Mesothelial cell of epicardium (in vitro differentiated cells): ENCODE measurements at regions not wholly inside any gene's neighbourhood (a gene's known extent, or its start where the extent isn't known, plus 50 kb on each side); places are given as distances from the start of the nearest gene placed in this dataset.

ENCODE experiments used
- DNase-seq, 2 experiments: peaks; one replicate each; pipeline ENCODE4 v3.0.0; 2021; ENCODE audit warnings: low spot score in 2 of 2; ENCODE audit not compliant: unreplicated experiment in 2 of 2
- H3K27ac Mint-ChIP-seq: 2 replicates; pipeline ENCODE4 v1.8.0; 2021; ENCODE audit warnings: mixed read lengths
- H3K27me3 Mint-ChIP-seq: 2 replicates; pipeline ENCODE4 v1.8.0; 2021; ENCODE audit warnings: low read depth, mixed read lengths
- H3K36me3 Mint-ChIP-seq: 2 replicates; pipeline ENCODE4 v1.8.0; 2021; ENCODE audit warnings: mixed read lengths
- H3K4me1 Mint-ChIP-seq: 2 replicates; pipeline ENCODE4 v1.8.0; 2021; ENCODE audit warnings: mixed read lengths
- H3K4me3 Mint-ChIP-seq: 2 replicates; pipeline ENCODE4 v1.8.0; 2021; ENCODE audit warnings: mild to moderate bottlenecking, moderate library complexity, mixed read lengths
- H3K9me3 Mint-ChIP-seq: 2 replicates; pipeline ENCODE4 v1.8.0; 2021; ENCODE audit warnings: mixed read lengths
- TF ChIP-seq, protein P1 (sequence below): fragments of 200-600 bp; sonication (generic); IDR thresholded peaks from one replicate; pipeline ENCODE4 v1.5.0; 2021; ENCODE audit warnings: antibody characterized with exemption; ENCODE audit not compliant: unreplicated experiment

DNA sequence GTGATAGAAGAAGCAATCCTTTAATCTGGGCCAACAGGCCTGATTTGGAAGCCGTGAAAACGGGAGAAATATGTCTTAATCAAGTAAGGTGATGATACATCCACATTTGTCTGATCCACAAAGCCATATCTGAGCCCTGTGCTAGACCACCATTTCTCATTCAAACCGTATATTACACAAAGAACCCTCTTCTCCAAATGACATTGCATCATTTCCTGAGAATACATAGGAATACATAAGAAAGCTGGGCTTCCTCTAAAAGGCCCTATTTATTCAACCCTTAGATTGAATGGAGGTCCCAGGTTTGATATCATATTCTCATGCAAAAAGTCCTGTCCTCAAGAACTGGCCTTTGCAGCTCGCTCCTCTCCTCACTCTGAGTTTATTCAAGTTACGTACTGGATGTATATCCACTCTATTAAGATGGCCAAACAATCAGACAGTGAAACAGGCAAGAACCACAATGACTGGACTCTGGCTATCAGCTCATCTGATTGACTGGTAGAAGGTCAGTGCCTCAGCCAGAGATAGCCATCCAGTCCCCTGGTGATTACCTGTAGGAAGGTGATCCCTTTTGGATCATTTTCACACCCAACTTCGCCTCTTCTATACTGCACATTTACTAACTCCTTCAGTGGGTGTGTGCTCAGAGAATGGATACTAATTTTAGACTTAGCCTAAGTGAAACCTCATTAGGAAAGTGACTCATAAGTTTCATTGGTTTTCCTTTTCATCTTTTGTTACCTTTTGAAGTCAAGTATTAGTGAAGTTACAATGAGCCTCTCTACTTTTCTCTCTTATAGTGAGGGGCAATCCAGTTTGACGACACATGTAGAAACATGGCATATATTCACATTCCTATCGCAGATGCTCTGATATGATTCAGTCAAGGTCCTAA is 167.6 kb upstream of the WWC1 start:
- peaks cover 4% of the 10 kb centered on the region for H3K9me3 Mint-ChIP-seq
- DNase-seq, result no peak
- H3K27me3 Mint-ChIP-seq, result no peaks in the 10 kb centered on the region
- TF ChIP-seq, protein P1, sequence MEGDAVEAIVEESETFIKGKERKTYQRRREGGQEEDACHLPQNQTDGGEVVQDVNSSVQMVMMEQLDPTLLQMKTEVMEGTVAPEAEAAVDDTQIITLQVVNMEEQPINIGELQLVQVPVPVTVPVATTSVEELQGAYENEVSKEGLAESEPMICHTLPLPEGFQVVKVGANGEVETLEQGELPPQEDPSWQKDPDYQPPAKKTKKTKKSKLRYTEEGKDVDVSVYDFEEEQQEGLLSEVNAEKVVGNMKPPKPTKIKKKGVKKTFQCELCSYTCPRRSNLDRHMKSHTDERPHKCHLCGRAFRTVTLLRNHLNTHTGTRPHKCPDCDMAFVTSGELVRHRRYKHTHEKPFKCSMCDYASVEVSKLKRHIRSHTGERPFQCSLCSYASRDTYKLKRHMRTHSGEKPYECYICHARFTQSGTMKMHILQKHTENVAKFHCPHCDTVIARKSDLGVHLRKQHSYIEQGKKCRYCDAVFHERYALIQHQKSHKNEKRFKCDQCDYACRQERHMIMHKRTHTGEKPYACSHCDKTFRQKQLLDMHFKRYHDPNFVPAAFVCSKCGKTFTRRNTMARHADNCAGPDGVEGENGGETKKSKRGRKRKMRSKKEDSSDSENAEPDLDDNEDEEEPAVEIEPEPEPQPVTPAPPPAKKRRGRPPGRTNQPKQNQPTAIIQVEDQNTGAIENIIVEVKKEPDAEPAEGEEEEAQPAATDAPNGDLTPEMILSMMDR, result no peak
- no peaks in the 10 kb centered on the region for H3K4me1 Mint-ChIP-seq
- H3K4me3 Mint-ChIP-seq, result no peak overlapping the region
- no peaks in the 10 kb centered on the region for H3K36me3 Mint-ChIP-seq
- H3K27ac Mint-ChIP-seq, result no peak overlapping the region

DNA sequence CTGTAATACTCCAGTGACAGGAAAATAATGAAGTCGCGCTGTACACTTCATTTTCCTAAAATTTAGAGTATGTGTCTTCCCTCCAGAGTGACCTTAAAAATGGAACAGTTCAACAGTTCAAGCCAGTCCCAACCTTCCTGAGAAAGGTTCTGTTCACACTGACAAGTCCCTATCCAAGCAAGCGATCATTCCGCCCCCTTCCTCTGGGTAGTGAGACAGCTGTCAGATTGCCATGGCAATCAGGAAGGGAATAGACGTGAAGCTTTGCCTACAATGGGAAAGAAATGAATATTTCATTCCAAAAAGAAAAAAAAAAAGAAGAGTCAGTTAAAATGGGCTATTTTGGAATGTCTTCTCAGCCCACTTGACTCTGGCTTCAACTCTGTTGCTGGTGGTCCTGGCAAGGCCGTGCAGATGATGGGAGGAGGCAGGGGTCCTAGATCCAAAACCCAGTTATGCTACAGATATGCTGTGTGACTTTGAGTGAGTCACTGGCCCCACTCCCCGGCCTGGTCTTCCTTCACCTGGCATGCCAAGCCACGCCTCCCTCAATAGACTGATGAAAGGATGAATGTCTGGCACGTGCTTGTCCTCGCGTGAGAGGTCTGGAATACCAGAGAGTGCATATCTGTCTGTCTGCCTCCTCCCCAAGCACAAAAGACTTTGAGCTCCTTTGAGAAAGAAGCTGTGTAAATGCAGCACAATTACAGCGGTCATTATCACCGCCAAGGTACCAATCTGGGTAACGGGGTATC is 165.8 kb upstream of the WWC1 start:
- H3K4me3 Mint-ChIP-seq, result no peak overlapping the region
- no peaks in the 10 kb centered on the region for H3K36me3 Mint-ChIP-seq
- no peak for DNase-seq
- H3K27me3 Mint-ChIP-seq, result no peaks in the 10 kb centered on the region
- no peak overlapping the region for H3K27ac Mint-ChIP-seq
- peaks cover 4% of the 10 kb centered on the region for H3K9me3 Mint-ChIP-seq
- TF ChIP-seq, protein P1, result no peak
- no peaks in the 10 kb centered on the region for H3K4me1 Mint-ChIP-seq

DNA sequence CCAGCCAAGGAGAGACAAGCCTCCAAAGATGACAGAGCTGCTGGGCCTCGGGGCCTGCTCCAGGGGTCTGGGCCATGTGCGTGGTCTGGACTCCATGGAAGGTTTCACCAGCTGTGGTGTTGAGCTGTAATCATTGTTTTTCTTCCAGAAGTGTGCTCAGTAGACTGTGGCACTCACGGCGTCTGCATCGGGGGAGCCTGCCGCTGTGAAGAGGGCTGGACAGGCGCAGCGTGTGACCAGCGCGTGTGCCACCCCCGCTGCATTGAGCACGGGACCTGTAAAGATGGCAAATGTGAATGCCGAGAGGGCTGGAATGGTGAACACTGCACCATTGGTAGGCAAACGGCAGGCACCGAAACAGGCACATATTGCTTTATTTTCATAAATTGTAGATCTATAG is 164.8 kb upstream of the WWC1 start:
- DNase-seq, result no peak
- Mint-ChIP-seq H3K36me3 (no peaks in the 10 kb centered on the region), H3K27me3 (no peaks in the 10 kb centered on the region), H3K4me1 (no peaks in the 10 kb centered on the region), H3K9me3 (peaks cover 4% of the 10 kb centered on the region), H3K27ac (no peak overlapping the region), H3K4me3 (no peak overlapping the region)
- TF ChIP-seq, protein P1, result no peak

DNA sequence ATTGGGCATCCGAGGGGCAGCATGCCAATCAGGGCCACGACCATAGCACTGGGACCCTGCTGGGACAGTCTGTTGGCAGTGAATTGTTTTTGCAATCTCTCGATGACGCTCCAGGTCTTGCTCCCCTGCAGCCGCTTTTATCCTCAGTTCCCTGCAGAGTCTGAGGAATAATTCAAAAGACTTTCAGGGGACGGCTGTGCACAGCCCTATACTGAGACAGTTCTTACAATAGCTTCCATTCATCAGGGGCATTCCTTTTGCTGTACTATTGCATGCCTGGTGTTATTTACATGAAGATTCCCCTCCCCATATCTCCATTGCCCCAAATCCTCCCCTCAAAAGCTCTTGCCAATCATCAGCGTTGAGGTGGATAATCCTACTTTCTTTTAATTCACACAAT is 163.3 kb upstream of the WWC1 start:
- Mint-ChIP-seq H3K36me3 (no peaks in the 10 kb centered on the region), H3K4me3 (no peak overlapping the region), H3K4me1 (peaks cover 6% of the 10 kb centered on the region), H3K9me3 (peaks cover 4% of the 10 kb centered on the region), H3K27me3 (no peaks in the 10 kb centered on the region), H3K27ac (no peak overlapping the region)
- TF ChIP-seq, protein P1, result no peak
- no peak for DNase-seq

DNA sequence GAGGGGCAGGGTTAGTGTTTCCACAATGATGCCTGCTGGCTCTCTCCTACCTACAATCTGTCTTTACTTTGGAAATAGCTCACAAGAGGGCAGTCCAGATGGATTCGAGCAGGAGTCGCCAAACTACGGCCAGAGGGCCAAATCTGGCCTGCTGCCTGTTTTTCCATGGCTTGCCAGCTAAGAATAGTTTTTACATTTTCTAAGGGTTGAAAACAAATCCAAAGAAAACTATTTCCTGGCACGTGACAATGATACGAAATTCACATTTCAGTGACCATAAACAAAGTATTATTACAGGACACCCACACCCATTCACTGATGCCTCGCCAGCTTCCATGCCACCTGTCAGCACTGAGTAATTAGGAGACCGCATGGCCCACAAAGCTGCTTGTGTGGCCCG is 162.9 kb upstream of the WWC1 start:
- Mint-ChIP-seq H3K36me3 (no peaks in the 10 kb centered on the region), H3K4me1 (peaks cover 6% of the 10 kb centered on the region), H3K9me3 (peaks cover 4% of the 10 kb centered on the region), H3K27ac (no peak overlapping the region), H3K4me3 (no peak overlapping the region), H3K27me3 (no peaks in the 10 kb centered on the region)
- DNase-seq, result no peak
- TF ChIP-seq, protein P1, result no peak
